Pulmonary artery endothelial cell (primary cell): ENCODE measurements at regions not wholly inside any gene's neighbourhood (a gene's known extent, or its start where the extent isn't known, plus 50 kb on each side); places are given as distances from the start of the nearest gene placed in this dataset.

Experiments
- DNase-seq: peaks from one replicate; pipeline ENCODE4 v3.0.0-alpha.2; 2011; ENCODE audit warnings: low read depth, low spot score

DNA sequence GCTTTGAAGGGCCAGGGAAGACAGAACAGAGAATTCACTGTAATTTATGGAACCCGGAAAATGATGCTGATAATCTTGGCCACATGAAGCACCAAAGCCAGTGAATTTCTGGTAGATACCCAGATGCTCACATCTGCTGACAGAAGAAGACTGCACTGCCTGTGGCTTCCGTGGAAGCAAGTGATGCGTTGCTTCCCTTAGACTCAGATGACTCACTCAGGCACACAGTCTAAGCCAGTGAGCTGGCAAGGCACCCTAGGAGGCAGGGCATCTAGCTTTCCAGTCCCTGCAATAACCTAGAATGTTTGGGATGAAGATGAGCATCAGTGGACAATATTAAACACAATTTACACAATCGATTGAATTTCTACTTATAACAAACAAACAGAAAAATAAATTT lies 284.7 kb downstream of the CMPK2 start:
- no peak for DNase-seq

DNA sequence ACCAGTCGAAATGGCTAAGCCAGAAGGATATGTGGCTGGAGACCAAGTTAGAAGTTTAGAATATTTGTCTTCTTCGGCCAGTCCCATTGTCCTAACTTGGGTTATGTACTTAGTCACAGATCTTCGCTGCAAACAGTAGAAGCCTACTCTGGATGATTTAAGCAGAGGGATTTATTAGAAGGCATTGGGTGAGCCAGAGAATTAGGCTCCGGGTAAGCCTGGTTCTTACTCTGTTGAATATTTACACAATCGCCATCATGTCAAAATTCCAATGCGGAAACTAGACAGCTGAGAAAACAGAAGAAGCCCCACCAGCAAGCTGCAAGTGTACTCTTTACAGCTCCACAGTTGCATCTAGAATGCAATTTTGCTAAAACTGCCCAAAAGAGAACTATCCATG lies 276.6 kb downstream of the CMPK2 start:
- DNase-seq: no peak

DNA sequence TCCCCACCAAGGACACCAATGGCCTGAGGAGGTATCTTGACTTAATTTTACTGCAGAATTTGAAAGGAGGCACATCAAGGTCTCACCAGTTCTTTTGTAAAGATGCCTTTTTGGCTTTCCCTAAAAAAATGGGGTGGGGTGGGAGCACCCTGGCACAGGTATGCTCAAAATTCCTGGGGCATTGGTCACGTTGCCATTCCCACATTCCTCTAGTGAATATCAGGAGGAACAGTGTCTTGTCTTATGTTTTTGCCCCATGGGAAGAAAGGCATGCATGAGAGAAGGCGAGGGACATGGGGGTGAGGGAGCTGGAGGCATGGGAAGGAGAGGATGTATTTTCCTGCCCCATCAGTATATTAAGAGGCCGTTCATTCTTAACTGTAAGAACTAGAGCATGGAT lies 275.3 kb downstream of the CMPK2 start:
- no peak for DNase-seq

DNA sequence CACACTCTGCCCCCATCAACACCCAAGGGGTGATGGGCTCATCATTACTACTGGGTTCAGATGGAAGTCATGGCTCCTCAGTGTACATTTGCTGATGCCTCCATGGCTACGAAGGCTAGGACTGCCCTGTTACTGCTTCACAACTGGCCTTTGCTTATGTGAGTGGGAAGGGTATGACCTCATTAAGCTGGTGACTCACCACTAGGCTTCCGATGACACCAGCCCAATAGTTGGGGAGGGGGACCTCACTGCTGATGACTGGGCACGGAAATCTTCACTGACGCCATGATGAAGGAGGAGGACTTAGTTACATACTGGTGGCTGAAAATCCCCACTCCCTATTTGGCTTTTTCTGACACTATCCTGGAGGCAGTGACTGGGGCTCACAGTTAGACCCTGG lies 263.2 kb downstream of the CMPK2 start:
- no peak for DNase-seq

DNA sequence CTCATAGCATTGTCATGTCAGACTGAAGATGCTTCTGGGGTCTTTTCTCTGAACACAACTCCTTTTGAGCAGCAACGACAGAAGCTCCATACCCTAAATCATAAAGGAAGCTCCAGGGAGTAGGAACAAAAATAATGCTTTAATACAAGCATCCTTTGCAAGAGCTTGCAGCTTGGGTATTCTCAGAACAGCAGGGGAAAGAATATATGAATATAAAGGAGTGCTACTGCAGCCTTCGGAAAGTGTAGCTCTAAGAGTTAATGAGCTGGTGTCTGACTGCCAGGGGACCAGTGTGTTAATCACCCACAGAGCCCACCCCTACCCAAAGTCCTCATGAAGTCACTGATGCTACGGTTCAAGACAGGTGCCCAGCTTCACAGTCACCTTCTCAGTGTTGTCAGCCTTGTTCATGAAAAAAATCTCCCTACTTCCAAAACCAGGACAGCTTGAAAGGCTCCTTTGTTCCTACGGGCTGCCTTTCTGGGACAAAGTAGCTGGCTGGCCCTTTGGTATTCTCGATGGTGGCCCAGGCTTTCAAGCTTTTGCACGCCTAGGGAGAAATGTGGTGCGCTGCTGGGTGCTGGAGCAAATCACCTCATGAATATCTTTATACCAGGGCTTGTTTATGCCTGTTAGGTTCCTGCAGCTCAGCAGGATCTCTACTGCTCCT lies 259.7 kb downstream of the CMPK2 start:
- no peak for DNase-seq

GRCh38 chr2:6617794-6618193 lies 247.9 kb downstream of the CMPK2 start:
- DNase-seq: no peak

DNA sequence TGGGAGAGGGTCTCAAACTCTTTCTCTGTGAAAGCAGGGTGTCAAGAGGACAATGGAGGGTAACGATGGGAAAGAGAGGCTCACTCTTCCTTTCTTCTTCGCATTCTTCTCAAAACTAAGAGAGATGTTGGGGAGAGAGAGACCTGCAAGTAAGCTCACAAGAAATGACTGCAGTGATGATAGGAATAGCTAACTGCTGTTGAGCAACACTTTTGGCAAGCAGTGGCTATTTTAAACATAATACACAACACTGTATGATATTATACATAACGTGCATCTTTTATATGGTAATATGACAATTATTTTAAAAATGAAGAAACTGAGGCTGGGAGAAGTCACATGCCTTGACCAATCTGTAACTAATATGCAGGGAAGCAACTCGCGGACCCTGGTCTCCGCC lies 247.5 kb downstream of the CMPK2 start:
- no peak for DNase-seq

DNA sequence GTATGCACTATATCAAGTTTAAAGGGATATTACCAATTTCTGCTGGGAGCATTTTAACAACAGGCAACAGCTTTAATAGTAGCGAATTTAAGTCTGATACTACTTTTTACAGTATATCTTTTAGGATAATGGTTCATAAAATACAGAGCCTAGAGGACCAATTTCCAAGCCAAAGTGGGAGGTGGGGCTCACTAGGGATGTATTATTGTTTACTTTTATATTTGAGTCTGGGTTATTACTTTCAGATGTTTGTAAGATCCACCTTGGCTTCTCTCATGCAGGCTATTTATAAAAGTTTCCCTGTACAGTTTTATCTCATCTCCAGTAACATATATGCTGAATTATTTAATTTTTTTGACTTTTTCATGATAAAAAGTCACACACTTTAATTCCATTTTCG lies 242.0 kb downstream of the CMPK2 start:
- DNase-seq: no peak

- DNase-seq: no peak
Measured at GRCh38 chr2:6626401-6627012, 239.2 kb downstream of the CMPK2 start.

- DNase-seq: no peak
Measured at GRCh38 chr2:6627316-6627715, 238.4 kb downstream of the CMPK2 start.

DNA sequence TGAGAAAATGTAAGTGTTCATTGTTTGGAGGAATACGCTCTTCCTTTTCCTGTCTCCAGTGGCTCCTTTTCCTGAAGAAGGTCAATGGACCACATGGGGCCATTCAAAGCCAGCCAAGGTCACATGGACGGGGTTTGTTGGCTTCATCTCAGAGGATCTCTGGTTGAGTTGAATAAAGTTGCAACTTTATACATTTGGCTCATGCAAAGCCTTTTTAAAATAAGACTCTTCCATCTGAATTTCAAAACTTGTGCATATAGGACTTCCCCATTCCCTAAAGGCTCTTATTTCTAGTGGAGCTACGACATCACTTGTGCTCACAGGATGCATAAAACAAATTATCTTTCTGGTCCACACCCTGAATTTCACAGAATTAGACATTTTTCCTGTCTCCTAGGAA lies 235.5 kb downstream of the CMPK2 start:
- no peak for DNase-seq

GRCh38 chr2:6635296-6635695 lies 230.4 kb downstream of the CMPK2 start:
- DNase-seq: no peak

- DNase-seq: no peak
Measured at GRCh38 chr2:6637330-6637729, 228.4 kb downstream of the CMPK2 start.

- DNase-seq: no peak
Measured at GRCh38 chr2:6639929-6640620, 225.6 kb downstream of the CMPK2 start.

- no peak for DNase-seq
Measured at GRCh38 chr2:6640621-6641015, 225.1 kb downstream of the CMPK2 start.

- no peak for DNase-seq
Measured at GRCh38 chr2:6641956-6642355, 223.8 kb downstream of the CMPK2 start.

- DNase-seq: no peak
Measured at GRCh38 chr2:6644261-6644660, 221.4 kb downstream of the CMPK2 start.

GRCh38 chr2:6645004-6645403 lies 220.7 kb downstream of the CMPK2 start:
- DNase-seq: no peak

DNA sequence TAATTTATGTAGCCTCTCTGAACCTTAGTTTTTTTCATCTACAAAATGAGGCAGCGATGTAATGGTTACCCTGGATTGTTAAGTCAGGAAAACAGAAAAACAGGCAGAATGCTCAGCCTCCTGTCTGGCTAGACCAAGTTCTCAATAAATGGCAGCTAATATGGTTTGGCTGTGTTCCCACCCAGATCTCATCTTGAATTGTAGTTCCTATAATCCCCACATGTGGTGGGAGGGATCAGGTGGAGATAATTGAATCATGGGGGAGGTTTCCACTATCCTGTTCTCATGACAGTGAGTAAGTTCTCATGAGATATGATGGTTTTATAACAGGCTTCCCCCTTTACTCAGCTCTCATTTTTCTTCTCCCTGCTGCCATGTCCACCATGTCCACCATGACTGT lies 220.0 kb downstream of the CMPK2 start:
- DNase-seq: no peak

DNA sequence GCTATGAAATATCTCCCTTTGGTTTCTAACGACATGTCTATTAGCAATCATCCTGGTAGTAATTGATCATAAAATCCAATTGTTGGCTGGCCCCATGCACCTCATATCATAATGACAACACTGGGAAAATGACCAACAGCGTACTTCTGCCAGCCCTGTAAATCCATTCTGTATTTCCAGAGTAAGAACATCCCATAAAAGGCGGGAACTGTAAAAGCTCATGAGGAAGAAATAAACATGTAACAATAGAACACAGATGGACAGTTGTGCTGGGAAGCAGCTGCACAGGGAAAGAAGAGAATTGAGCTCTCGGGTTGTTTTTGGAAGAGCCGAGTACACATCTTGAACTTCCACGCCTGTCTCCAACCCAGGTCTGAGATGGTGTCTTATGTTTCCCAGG lies 218.7 kb downstream of the CMPK2 start:
- no peak for DNase-seq

DNA sequence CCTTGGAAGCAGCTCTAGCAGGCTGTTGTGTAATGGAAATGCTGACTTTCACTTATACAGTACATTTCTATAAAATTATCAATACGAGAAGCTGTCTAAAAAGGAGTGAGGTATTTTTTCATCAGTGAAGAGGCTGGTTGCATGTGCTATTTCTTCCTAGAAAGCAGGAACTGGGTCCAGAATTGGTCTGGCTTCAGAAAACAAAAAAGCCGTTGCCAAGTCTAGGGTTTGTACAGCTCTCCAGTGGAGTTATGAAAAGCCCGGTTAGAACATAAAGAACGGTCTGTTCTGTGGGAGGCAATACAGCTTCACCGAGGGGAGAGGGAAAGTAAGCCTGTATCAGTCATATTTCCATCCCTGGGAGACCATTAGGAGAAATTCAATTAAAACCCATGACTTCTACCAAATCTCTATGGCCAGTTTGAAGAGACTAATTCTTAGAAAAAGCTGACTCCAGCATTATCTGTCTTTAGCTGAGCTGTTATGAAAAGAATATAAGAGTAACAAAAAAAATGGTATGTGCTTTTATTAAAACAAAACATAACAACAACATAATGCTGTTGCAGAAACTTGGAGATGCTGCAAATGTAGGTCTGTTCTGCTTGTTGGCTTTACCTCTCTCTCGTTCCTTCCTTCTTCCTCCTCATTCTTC lies 217.0 kb downstream of the CMPK2 start:
- DNase-seq: no peak

DNA sequence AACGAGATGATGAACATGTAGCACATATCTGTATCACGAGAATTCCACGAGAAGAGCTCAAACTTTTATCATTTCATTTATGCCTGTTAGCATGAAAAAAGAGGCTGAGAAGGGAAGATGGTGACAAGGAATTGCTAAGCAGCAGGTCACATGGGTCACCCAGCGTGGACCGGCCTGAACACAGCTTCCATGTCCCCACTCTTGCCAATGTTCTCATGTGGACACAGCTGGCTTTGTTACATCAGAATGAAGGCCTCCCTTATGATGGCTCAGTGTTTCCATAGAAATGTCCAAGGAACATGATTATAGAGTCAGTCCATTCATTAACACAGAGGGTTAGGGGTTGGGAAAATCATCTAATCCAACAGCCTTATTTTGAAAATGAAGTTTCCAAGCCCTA lies 215.4 kb downstream of the CMPK2 start:
- no peak for DNase-seq

- DNase-seq: no peak
Measured at GRCh38 chr2:6652251-6652650, 213.5 kb downstream of the CMPK2 start.
